ENCODE measurements at regions not wholly inside any gene's neighbourhood (a gene's known extent, or its start where the extent isn't known, plus 50 kb on each side); places are given as distances from the start of the nearest gene placed in this dataset.

- no peaks in the 10 kb centered on the region for H3K79me2 ChIP-seq (ENCODE audit: insufficient read depth, low read length)
- no peaks in the 10 kb centered on the region for H3K27me3 ChIP-seq (ENCODE audit: control insufficient read depth in 2 of 2, insufficient read depth in 2 of 2, low read length in 2 of 2)
- H3K9ac ChIP-seq (ENCODE audit: insufficient read depth, low read length, poor library complexity, severe bottlenecking): no peak overlapping the region
- no peak overlapping the region for H2AFZ ChIP-seq (ENCODE audit: insufficient read depth, low read depth, low read length, poor library complexity, severe bottlenecking)
- intact Hi-C loops (cut with micrococcal nuclease): no loop called here
- H3K4me1 Mint-ChIP-seq: peaks cover 3% of the 10 kb centered on the region
- no peak for DNase-seq
- no peak overlapping the region for H3K4me3 Mint-ChIP-seq
- no peak for TF ChIP-seq CTCF (IDR thresholded peaks at IDR 0.05)
- H3K4me3 ChIP-seq (replicated peaks in 1 of 3; ENCODE audit: low read depth in 2 of 3, low read length in 3 of 3): no peak overlapping the region
- H3K36me3 ChIP-seq (replicated peaks in 1 of 2; ENCODE audit: control insufficient read depth in 1 of 2, insufficient read depth in 2 of 2, low read length in 2 of 2): no peaks in the 10 kb centered on the region
- H3K9me3 ChIP-seq (replicated peaks in 1 of 2; ENCODE audit: control insufficient read depth in 1 of 2, insufficient read depth in 1 of 2, low read length in 2 of 2): no peaks in the 10 kb centered on the region
- no peak overlapping the region for H3K4me2 ChIP-seq (replicated peaks; ENCODE audit: extremely low read depth, low read length, poor library complexity, severe bottlenecking)
- H3K9me3 Mint-ChIP-seq: peaks cover 0 to 2% (median 0%) of the 10 kb centered on the region in 7 donors
- H4K20me1 ChIP-seq (ENCODE audit: insufficient read depth, low read length): no peaks in the 10 kb centered on the region
- H3K27ac Mint-ChIP-seq: no peak overlapping the region
- WGBS (ENCODE audit: insufficient coverage): 100% methylated on average over 1 of the region's 5 CpGs
- H3K27ac ChIP-seq (ENCODE audit: low read depth in 1 of 2, low read length in 2 of 2): no peak overlapping the region
- no peaks in the 10 kb centered on the region for H3K4me1 ChIP-seq (ENCODE audit: control insufficient read depth in 1 of 2, insufficient read depth in 2 of 2, low read length in 2 of 2)
- H3K36me3 Mint-ChIP-seq: no peaks in the 10 kb centered on the region
- peaks cover 0 to 2% (median 0%) of the 10 kb centered on the region in 3 donors for H3K27me3 Mint-ChIP-seq (ENCODE audit: low read depth in 3 of 3)
Measured at GRCh38 chr7:41336981-41337380, 365.9 kb downstream of the INHBA start.

GRCh38 chr7:41336455-41336952 is 366.4 kb downstream of the INHBA start:
- Mint-ChIP-seq H3K27me3 (ENCODE audit: low read depth in 3 of 3) (peaks cover 0 to 2% (median 0%) of the 10 kb centered on the region in 3 donors), H3K4me1 (peaks cover 3% of the 10 kb centered on the region), H3K27ac (no peak overlapping the region), H3K36me3 (no peaks in the 10 kb centered on the region), H3K4me3 (no peak overlapping the region), H3K9me3 (peaks cover 0 to under 1% (median 0%) of the 10 kb centered on the region in 7 donors)
- H3K9me3 ChIP-seq (replicated peaks in 1 of 2; ENCODE audit: control insufficient read depth in 1 of 2, insufficient read depth in 1 of 2, low read length in 2 of 2): no peaks in the 10 kb centered on the region
- no peak overlapping the region for H3K4me2 ChIP-seq (replicated peaks; ENCODE audit: extremely low read depth, low read length, poor library complexity, severe bottlenecking)
- H3K36me3 ChIP-seq (replicated peaks in 1 of 2; ENCODE audit: control insufficient read depth in 1 of 2, insufficient read depth in 2 of 2, low read length in 2 of 2): no peaks in the 10 kb centered on the region
- no peaks in the 10 kb centered on the region for H4K20me1 ChIP-seq (ENCODE audit: insufficient read depth, low read length)
- no peak overlapping the region for H2AFZ ChIP-seq (ENCODE audit: insufficient read depth, low read depth, low read length, poor library complexity, severe bottlenecking)
- no peak overlapping the region for H3K9ac ChIP-seq (ENCODE audit: insufficient read depth, low read length, poor library complexity, severe bottlenecking)
- H3K27me3 ChIP-seq (ENCODE audit: control insufficient read depth in 2 of 2, insufficient read depth in 2 of 2, low read length in 2 of 2): no peaks in the 10 kb centered on the region
- TF ChIP-seq CTCF (IDR thresholded peaks at IDR 0.05): no peak
- no peak overlapping the region for H3K4me3 ChIP-seq (replicated peaks in 1 of 3; ENCODE audit: low read depth in 2 of 3, low read length in 3 of 3)
- intact Hi-C loops (cut with micrococcal nuclease): no loop called here
- H3K79me2 ChIP-seq (ENCODE audit: insufficient read depth, low read length): no peaks in the 10 kb centered on the region
- H3K27ac ChIP-seq (ENCODE audit: low read depth in 1 of 2, low read length in 2 of 2): no peak overlapping the region
- no CpG with 5 or more reads among the region's 2 CpGs for WGBS (ENCODE audit: insufficient coverage)
- no peaks in the 10 kb centered on the region for H3K4me1 ChIP-seq (ENCODE audit: control insufficient read depth in 1 of 2, insufficient read depth in 2 of 2, low read length in 2 of 2)
- DNase-seq: no peak

Data from CD14-positive monocyte (primary cell).